ENCODE measurements at regions not wholly inside any gene's neighbourhood (a gene's known extent, or its start where the extent isn't known, plus 50 kb on each side); places are given as distances from the start of the nearest gene placed in this dataset.
"Not testable (repeated sequence)": the region's sequence is repeated elsewhere in the genome, so short reads cannot be mapped to it uniquely, and the experiment has no call there.

DNA sequence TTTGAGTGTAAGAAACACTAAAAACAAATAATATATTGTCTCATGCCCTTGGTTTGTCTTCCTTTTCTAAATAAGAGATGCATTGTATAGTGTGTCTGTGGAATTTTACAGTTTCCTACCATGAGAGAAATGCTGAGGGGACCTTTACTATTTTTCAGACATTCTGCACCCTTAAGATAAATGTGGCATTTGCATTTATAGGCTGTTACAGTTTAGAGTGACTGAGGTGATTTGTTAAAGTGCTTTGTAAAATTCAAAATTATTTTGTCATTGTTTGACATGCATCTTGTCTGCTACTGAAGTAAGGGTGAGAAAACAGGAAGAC, 78.9 kb upstream of the ZSWIM2 start:
- no peak for DNase-seq (ENCODE audit: low read depth)

DNA sequence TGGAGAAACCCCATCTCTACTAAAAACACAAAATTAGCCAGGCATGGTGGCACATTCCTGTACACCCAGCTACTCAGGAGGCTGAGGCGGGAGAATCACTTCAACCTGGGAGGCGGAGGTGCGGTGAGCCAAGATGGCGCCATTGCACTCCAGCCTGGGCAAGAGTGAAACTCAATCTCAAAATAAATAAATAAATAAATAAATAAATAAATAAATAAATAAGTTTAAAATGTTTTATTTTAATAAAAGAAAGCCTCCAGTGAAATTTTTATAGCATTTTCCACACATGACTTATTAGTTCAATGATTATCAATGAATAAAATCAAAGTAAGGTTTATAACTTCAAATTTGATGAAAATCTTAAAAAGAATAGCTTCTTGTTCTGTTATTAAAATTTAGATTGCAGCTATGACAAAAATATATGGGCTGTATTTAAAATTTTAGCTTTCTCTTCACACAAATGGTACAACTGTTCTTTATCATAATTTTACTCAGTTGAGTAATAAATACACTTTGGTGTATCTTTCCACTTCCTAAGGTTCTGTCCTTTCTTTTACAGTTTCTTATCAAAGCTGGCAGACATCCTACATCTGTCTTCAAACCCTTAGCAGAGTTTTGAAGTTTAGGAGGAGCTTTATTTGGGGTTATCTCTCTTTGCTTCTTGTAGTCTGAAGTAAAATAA, 78.4 kb upstream of the ZSWIM2 start:
- DNase-seq (ENCODE audit: low read depth) = no peak

- no peak for DNase-seq (ENCODE audit: low read depth)
Measured at GRCh38 chr2:186925514-186925913, 76.5 kb upstream of the ZSWIM2 start.

DNA sequence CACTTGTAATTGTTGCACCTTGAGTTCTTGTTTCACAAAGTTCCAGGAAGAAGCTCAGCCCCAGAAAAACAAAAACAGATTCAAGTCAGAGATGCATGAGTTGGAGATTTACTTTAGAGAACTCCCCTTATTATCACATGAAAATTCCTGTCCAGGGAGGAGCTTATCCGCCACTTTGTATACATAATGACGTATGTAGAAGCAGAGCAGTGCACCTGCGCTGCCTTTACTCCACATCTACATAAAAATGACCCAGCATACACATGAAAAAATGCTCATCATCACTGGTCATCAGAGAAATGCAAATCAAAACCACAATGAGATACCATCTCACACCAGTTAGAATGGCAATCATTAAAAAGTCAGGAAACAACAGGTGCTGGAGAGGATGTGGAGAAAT, 73.3 kb upstream of the ZSWIM2 start:
- DNase-seq (ENCODE audit: low read depth) = not testable (repeated sequence)

GRCh38 chr2:186919296-186919695, 70.3 kb upstream of the ZSWIM2 start:
- DNase-seq (ENCODE audit: low read depth) = peak; percentile 79

DNA sequence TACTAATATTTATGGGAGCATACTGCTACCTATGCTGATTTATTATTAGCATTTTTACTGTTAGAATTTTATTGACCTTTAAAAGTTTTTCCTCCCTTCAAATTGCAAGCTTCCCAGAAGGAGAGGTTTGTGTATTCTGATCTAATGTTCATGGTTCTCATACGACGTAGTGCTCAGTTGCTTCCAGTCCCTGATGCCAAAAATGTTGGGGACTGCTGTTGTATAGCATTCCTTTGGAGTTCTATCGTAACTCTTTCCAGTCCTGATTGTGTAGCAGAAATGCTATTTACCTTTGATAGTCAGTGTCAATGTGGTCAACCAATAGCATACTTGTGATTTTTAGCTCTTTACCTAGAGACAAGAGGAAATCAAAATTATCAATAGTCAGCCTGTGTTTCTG, 69.5 kb upstream of the ZSWIM2 start:
- DNase-seq (ENCODE audit: low read depth) = no peak

DNA sequence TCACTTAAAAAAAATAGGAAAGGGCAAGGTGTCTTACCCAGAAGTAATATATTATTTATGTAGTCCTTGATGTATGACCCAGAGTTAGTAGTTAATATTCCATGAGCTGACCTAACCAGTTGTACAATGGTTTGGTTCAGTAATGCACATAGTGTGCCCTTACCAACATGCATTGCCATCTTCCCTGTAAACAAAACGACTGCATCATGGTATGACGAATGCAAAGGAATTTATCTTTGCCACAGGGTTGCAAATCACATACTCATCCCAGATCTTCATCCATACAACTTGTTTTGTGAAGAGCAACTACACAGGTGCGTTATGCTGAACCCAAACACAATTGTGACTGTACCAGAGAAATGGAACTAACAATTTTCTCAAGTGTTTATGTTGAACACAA, 68.9 kb upstream of the ZSWIM2 start:
- peak; percentile 7 for DNase-seq (ENCODE audit: low read depth)

DNA sequence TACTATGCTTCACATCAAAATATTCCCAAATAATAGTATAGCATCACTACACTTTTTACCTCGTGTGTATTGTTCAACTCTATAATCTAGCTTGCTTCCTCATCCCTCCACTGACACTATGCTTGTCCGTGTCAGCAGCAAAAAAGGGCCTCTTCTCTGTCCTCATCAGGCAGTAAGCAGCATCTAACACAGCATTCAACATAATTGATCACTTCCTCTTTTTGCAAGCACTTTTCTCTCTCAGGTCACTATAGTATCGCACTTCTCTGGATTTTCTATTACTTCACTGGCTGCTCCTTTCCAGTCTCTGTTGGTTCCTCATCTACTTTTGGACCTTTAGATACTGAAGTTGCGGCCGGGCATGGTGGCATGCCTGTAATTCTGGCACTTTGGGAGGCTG, 64.9 kb upstream of the ZSWIM2 start:
- no peak for DNase-seq (ENCODE audit: low read depth)

DNA sequence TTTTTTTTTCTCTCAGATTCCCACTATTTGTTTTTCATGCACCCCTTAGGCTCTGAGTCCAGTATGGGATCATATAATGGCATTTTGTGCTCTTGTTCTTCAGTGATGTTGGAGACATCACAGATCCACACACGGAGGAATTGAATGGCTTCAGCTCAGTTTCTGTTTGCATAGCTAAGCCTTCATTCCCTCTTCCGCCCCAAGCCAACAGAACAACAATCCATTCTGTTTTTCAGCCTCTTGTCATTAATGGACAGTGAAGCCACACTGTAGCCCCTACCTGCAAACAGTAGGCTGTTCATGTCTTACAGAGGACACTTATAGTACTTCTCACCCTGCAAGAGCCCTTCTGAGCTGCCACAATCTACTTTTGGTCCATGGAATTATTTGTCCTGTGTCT, 64.0 kb upstream of the ZSWIM2 start:
- no peak for DNase-seq (ENCODE audit: low read depth)

- no peak for DNase-seq (ENCODE audit: low read depth)
Measured at GRCh38 chr2:186911551-186912085, 62.6 kb upstream of the ZSWIM2 start.

DNA sequence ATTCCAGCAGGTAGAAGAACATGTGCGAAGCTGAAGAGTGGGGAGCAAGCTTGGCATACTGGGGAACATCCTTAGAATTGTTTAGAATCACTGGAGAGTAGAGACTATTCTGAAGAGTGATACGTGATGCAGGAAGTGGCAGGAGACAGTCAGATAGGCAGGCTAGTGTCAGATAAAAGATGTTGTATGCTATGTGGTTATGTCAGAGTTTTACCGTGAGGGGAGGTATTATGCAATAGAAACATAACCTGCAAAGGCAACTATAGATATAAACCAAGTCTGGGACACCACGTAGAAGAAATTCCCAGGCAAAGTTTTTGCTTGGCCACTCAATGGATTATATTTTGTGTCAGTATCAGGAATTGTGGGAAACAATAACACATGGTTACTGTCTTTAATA, 62.0 kb upstream of the ZSWIM2 start:
- DNase-seq (ENCODE audit: low read depth) = no peak

GRCh38 chr2:186909095-186909494, 60.1 kb upstream of the ZSWIM2 start:
- DNase-seq (ENCODE audit: low read depth) = no peak

DNA sequence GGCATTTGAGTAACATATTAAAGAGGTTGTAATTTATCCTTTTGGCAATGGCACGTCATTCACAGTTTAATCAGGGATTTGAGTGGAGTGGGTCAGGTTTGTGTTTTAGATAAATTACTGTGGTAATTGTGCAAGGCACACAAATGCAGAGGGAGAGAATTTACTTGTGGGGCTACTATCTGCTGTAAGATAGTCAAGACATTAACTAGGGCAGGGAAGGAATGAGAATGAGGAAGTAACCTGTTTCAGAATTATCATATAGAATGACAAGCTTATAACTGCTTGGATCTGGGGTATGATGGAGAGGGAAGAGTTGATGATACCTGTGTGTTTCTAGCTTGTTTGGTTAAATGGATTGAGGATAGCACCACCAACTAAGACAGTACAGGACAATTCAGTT, 58.9 kb upstream of the ZSWIM2 start:
- no peak for DNase-seq (ENCODE audit: low read depth)

GRCh38 chr2:186903216-186903615, 54.2 kb upstream of the ZSWIM2 start:
- DNase-seq (ENCODE audit: low read depth) = peak; percentile 19

All from amniotic epithelial cell (primary cell).